CD4-positive, alpha-beta T cell treated with Interleukin-17A for 1 hour (primary cell): ENCODE measurements at regions not wholly inside any gene's neighbourhood (a gene's known extent, or its start where the extent isn't known, plus 50 kb on each side); places are given as distances from the start of the nearest gene placed in this dataset.
"Not testable (repeated sequence)": the region's sequence is repeated elsewhere in the genome, so short reads cannot be mapped to it uniquely, and the experiment has no call there.

Experiments used
- DNase-seq: peaks from one replicate; pipeline ENCODE4 v3.0.0-alpha.2; 2020

DNA sequence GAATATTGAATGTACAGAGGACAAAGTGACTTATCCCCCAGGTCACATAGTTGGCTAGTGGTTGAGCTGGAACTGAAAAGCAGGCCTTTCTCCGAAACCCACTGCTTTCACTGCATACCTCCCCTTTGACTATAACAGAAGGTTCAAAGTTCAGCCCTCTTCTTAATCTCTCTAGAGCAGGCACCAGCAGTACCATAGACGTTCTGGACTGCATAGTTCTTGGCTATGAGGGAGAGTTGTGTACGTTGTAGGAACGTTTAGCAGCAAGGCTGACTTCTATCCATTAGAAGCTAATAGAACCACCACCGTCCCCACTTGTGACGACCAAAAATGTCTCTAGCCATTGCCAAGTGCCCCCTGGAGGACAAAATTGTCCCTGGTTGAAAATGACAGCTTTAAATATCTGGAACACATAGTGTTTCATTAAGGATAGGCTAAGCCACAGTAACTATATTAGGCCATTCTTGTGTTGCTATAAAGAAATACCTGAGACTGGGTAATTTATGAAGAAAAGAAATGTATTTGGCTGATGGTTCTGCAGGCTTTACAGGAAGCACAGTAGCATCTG is 123.8 kb upstream of the MTHFD1L start:
- peak; percentile 28 for DNase-seq

DNA sequence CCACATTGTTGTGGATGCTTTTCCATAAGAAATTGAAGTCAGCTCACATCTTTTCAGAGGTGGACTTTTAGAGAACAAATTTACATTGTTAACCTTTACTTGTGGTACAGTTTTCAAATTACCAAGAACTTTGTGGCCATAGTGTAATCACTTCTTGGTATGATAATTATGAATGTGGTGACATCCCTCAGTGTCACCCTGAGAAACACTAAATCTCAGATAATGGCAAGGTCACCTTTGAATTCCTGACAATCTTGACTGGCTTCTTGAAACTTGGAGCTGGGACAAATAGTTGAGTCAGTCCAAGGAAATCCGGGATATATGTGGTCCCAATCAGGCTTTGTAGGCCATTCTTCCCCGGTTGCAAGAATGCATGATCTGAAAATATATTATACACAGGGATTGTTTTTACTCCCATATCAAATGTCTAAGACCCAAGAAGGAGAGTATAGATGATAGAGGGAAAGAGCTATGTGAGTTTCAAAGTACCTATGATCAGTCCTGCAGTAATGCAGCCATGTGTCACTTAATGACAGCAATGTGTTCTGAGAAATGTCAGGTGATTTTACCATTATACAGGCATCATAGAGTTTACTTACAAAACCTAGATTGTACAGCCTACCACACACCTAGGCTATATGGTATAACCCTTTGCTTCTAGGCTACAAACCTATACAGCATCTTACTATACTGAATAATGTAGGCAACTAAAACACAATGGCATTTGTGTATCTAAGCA is 120.8 kb upstream of the MTHFD1L start:
- DNase-seq = no peak

GRCh38 chr6:150745896-150746295 is 119.6 kb upstream of the MTHFD1L start:
- no peak for DNase-seq

GRCh38 chr6:150747155-150747554 is 118.3 kb upstream of the MTHFD1L start:
- no peak for DNase-seq

GRCh38 chr6:150749091-150749670 is 116.3 kb upstream of the MTHFD1L start:
- DNase-seq = no peak

DNA sequence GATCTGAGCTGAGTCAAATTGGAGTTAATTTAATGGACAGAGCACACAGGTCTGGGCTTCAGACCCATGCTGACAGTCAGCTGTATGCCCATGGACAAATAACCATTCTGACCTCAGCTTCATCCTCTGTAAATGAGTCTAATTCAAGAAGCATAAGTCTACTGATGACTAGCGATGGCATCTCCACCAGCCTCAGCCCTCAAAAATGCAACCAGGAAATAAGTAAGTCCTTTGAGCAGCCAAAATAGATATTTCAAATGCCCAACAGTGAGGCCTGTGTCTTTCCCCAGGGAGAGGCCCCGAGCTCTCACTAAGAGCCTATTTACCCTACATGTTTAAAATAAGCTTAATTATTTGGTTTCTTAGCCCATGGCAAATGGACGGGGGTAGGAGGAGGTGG is 114.2 kb upstream of the MTHFD1L start:
- DNase-seq = no peak

DNA sequence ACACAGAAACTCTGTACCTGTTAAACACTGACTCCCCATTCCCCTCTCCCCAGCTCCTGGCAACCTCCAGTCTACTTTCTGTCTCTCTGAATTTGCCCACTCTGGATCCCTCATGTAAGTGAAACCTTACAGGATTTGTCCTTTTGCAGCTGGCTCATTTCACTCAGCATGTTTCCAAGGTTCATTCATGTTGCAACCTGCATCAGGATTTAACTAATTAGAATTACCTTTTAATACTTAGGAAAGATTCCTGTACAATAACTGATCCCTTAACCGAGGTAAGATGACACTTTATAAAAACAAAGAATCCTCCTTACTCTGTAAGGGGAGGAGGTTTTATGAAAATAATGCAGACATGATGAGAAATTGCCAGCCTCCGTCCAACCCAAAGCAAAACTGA is 113.1 kb upstream of the MTHFD1L start:
- no peak for DNase-seq

DNA sequence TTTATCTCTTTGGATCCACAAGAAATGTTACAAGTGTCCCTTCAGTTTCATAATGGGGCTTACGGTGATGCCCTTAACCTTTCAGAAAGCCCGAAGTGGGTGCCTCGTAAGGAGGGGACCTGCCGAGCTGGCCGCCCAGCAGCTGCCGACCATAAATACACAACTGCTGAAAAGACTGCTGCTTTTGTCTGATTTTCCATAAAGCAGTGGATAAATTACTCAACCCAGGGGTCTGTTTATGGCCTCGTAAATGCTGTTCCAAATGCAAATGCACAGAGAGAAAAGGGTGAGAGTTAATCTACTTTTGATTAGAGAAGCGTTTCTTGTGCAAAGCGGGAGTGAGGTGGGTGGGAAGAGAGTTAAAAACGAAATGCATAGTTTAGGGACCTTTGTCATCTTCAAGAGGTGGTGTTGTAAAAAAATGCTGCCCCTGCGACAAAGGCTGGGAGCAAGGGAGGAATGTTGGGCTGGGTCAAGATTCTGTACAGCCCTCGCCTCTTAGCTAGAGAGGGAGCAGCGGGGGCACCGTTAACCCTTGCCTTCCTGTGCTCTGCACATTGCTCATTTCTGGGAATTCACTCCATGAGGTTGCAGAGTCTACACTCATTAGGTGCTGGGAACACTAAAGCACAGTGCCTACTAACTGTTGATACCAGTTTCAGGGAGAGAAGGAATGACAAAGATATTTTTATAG is 112.0 kb upstream of the MTHFD1L start:
- no peak for DNase-seq

DNA sequence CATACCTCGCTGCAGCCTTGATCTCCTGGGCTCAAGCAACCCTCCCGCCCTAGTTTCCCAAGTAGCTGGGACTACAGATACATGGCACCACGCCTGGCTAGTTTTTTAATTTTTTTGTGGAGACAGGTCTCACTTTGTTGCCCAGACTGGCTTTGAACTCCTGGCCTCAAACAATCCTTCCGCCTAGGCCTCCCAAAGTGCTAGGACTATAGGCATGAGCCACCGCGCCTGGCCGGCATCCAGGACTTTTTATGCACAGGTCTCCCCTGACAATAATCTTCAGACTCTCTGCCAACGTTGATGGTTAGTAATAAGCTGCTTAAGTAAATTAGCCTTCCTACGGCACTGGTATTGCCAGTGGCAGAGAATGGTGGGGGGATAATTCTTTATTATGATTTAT is 110.5 kb upstream of the MTHFD1L start:
- no peak for DNase-seq

DNA sequence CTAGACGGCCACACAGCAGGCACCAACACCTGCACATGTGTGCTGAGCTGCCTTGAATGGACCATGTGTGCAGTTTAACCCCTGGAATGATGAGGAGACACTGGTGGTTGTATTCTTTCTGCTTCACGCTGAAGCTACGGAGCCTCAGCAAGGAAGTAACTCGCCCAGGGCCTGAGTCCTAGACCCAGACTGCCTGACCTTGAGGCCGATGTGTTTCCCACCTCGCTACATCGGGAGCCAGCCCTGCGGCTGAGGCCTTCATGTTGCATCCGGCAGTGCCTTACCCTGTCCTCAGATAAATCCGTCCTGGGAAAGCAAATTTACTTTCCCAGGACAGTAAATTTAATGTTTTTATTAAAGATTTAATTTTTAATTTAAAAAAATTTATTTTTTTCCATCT is 110.0 kb upstream of the MTHFD1L start:
- DNase-seq = no peak

DNA sequence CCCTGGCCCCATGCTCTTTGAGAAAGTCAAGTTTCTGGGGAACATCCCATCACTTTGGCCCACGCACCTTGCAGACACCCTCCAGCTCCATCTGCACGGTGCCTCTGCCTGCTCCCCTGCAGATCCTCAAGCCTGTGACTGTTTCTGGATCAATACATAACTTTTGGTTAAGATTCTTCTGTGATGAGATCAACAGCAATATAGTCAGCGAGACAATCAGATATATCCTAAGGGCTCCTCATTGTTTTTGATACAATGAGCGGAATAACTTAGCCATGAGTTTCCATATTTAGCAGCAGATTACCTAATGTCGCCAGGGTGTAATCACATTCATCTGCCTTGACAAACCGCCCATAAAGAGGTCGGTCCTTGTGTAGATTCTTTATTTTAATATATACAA is 109.3 kb upstream of the MTHFD1L start:
- no peak for DNase-seq

DNA sequence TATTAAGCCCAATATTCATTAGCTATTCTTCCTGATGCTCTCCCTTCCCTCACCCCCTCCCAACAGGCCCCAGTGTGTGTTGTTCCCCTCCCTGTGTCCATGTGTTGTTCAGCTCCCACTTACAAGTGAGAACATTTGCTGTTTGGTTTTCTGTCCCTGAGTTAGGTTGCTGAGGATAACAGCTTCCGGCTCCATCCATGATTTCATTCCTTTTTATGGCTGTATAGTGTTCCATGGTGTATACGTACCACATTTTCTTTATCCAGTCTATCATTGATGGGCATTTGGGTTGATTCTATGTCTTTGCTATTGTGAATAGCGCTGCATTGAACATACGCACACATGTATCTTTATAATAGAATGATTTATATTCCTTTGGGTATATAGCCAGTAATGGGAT is 107.7 kb upstream of the MTHFD1L start:
- DNase-seq = not testable (repeated sequence)

DNA sequence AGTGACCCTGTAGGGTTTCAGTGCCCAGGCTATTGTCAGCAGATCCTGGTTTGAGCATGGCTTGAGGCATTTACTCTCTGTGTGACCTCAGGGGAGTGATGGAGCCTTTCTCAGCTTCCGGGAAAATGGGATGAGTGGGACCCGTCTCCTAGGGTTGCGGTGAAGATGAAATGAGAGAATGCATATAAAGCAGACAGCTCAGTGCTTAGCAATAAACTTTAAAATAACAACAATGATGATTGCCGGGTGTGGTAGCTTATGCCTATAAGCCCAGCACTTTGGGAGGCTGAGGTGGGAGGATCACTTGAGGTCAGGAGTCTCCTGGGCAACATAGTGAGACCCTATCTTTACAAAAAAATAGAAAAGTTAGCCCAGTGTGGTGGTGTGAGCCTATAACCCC is 106.0 kb upstream of the MTHFD1L start:
- no peak for DNase-seq

- DNase-seq = no peak
These were observed 103.7 kb upstream of the MTHFD1L start for GRCh38 chr6:150761771-150762170.

DNA sequence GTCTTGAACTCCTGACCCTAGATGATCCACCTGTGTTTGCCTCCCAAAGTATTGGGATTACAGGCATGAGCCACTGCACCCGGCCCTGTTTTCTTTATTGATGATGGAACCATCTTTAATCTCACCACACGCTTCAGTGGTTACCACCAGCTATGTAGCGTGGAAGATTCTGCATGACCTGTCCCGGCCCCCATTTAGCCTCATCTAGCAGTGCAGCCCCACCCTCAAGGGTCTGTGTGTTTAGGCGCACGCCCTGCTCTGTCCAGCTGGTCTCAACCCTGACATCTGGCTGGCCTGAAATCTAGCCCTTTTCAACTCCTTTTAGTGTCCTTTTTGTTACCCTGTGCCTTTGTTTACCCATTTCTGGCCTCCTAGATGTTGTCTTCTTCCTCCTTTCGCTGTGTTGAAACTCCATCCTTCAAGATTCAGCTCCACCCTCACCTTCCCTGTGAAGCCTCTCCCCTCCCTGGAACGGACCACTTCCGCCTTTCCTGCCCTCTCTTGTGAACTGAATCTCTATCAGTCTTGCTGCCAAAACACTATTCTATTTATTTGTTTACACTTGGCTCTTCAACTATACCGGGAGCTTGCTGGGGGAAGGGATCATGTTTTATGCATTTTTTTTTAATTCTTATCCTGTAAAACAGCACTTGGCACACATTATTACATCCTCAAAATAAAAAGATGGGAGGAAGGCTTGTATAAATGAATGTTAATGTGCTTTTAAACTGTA is 101.0 kb upstream of the MTHFD1L start:
- DNase-seq = no peak

GRCh38 chr6:150765067-150765764 is 100.3 kb upstream of the MTHFD1L start:
- no peak for DNase-seq

DNA sequence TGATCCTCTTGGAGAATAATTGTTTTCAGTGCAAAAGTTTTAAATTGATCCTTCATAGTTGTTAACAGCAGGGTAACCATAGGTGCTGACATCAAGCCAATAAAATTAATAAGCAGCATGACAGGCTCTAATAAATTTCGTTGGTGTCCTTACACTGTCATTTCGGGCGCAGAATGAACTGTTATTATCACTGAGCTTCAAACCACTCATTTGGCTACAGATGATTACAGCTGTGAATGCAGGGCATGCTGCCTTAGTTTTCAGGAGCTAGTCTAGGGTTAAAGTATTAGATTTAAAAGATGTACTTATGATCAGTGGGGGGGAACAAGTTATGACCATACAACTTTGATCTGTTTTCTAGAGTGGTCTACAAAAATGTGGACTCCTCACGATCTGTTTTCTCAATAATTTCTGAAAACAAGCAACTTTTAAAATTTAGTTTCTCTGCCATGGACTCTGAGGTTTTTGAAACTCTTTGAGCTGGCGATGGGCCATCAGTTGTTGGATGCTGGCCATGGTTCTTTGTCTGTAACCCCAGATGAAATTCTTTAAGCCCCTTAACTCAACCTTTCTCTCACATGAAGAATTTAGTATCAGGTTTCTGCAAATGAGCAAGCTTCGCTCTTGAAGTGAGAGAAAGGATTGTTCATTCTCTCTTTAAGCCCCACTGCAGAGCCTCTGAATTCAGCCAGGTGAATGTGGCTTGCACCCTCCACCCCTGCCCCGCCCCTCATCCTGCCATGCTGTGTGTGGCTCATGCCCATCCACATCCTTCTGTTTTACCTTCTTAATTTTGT is 99.1 kb upstream of the MTHFD1L start:
- DNase-seq = no peak

GRCh38 chr6:150767161-150767560 is 98.3 kb upstream of the MTHFD1L start:
- no peak for DNase-seq

GRCh38 chr6:150767571-150768018 is 97.9 kb upstream of the MTHFD1L start:
- DNase-seq = no peak

GRCh38 chr6:150770637-150771036 is 94.9 kb upstream of the MTHFD1L start:
- no peak for DNase-seq

- no peak for DNase-seq
These were observed 91.5 kb upstream of the MTHFD1L start for GRCh38 chr6:150773969-150774368.
